GM12878 (cell line): ENCODE measurements at regions not wholly inside any gene's neighbourhood (a gene's known extent, or its start where the extent isn't known, plus 50 kb on each side); places are given as distances from the start of the nearest gene placed in this dataset.

Source experiments
- ATAC-seq: fragments of 200-7000 bp; cut with Tn5 transposase; 3 replicates; pipeline ENCODE4 v1.9.1; 2020; ENCODE audit warnings: mild to moderate bottlenecking, moderate library complexity
- BruUV-seq: library from RNA; stranded (reverse); fragments of 400-500 nt; replicated peaks from 2 replicates; lab custom pipeline; 2021; lab: Mats Ljungman, UMichigan
- CTCF ChIA-PET: fragments of 300-600 bp; sonication (Branson Sonifier 250); formaldehyde crosslinking; extraction: SDS; loops from one replicate; lab custom pipeline; 2021; ENCODE audit warnings: inconsistent platforms; lab: Yijun Ruan, JAX
- POLR2A ChIA-PET: fragments of 350-600 bp; formaldehyde crosslinking; extraction: SDS; loops from one replicate; lab custom pipeline; 2021; ENCODE audit warnings: inconsistent platforms; lab: Charles Lee
- RAD21 ChIA-PET: fragments of 300-600 bp; sonication (Branson Sonifier 250); formaldehyde crosslinking; loops from one replicate; lab custom pipeline; 2023; ENCODE audit warnings: antibody characterized with exemption; ENCODE audit not compliant: unreplicated experiment; lab: Charles Lee
- SMC1A ChIA-PET: fragments of 300-600 bp; sonication (Branson Sonifier 250); formaldehyde crosslinking; loops from one replicate; lab custom pipeline; 2023; ENCODE audit not compliant: unreplicated experiment, uncharacterized antibody; lab: Charles Lee
- DNase-seq: peaks from one replicate; pipeline ENCODE4 v3.0.0-alpha.2; 2011; ENCODE audit warnings: low read depth, low spot score
- FAIRE-seq: peaks from 3 replicates; lab custom pipeline; 2011; peaks lifted over from hg19 to GRCh38; lab: Jason Lieb, UNC
- H2AFZ ChIP-seq: 2 replicates; pipeline ENCODE4 v1.6.0; 2011; ENCODE audit warnings: low read depth, low read length, control low read depth; ENCODE audit not compliant: control insufficient read depth
- H3K27ac ChIP-seq: 2 replicates; pipeline ENCODE4 v1.5.1; 2011; ENCODE audit warnings: control low read depth; ENCODE audit not compliant: control insufficient read depth, insufficient read depth
- H3K27me3 ChIP-seq, 2 experiments: replicated peaks in 1 of 2; 2 replicates each; pipeline versions ENCODE4 v1.6.0 to v1.6.1; 2011; ENCODE audit warnings: low read length in 1 of 2; ENCODE audit not compliant: control insufficient read depth in 2 of 2, insufficient read depth in 2 of 2
- H3K36me3 ChIP-seq, 2 experiments: 2 replicates each; pipeline ENCODE4 v1.5.1; 2011; ENCODE audit warnings: low read length in 1 of 2; ENCODE audit not compliant: control insufficient read depth in 2 of 2, insufficient read depth in 2 of 2
- H3K4me1 ChIP-seq: 2 replicates; pipeline ENCODE4 v1.6.1; 2011; ENCODE audit warnings: mild to moderate bottlenecking, low read length, moderate library complexity, mixed read lengths; ENCODE audit not compliant: control insufficient read depth, insufficient read depth
- H3K4me2 ChIP-seq: 2 replicates; pipeline ENCODE4 v1.6.0; 2011; ENCODE audit warnings: control low read depth; ENCODE audit not compliant: control insufficient read depth, insufficient read depth
- H3K4me3 ChIP-seq: fragments of 200-600 bp; sonication (generic); 2 replicates; pipeline ENCODE4 v1.5.1; 2016
- H3K79me2 ChIP-seq: 2 replicates; pipeline ENCODE4 v1.6.0; 2011; ENCODE audit warnings: low read length; ENCODE audit not compliant: control insufficient read depth, insufficient read depth
- H3K9ac ChIP-seq: 2 replicates; pipeline ENCODE4 v1.8.0; 2011; ENCODE audit warnings: low read length, control low read depth, mixed read lengths; ENCODE audit not compliant: control insufficient read depth, insufficient read depth
- H3K9me3 ChIP-seq: replicated peaks from 3 replicates; pipeline ENCODE4 v1.5.1; 2011; ENCODE audit warnings: mild to moderate bottlenecking, low read length; ENCODE audit not compliant: control insufficient read depth, insufficient read depth
- H4K20me1 ChIP-seq: 2 replicates; pipeline ENCODE4 v1.6.0; 2011; ENCODE audit not compliant: control insufficient read depth, insufficient read depth
- ESRRA ChIP-seq: IDR thresholded peaks from 2 replicates; pipeline ENCODE4 v1.6.1; 2012; ENCODE audit warnings: mild to moderate bottlenecking, low read length, improper control_type of control experiment
- FOXM1 ChIP-seq: IDR thresholded peaks from 2 replicates; pipeline ENCODE4 v1.6.1; 2012; ENCODE audit warnings: low read depth, mild to moderate bottlenecking, inconsistent platforms, low read length, moderate library complexity
- KDM1A ChIP-seq: fragments of 200-600 bp; sonication (generic); IDR thresholded peaks from 2 replicates; pipeline ENCODE4 v1.6.1; 2016; ENCODE audit warnings: borderline replicate concordance
- NR2C2 ChIP-seq: IDR thresholded peaks from 2 replicates; pipeline ENCODE4 v1.6.1; 2011; ENCODE audit warnings: borderline replicate concordance, low read depth; ENCODE audit not compliant: control insufficient read depth, insufficient read length
- SP1 ChIP-seq: IDR thresholded peaks from one replicate; pipeline ENCODE4 v1.6.1; 2011; ENCODE audit warnings: low read depth, low read length
- TCF3 ChIP-seq: IDR thresholded peaks from 2 replicates; pipeline ENCODE4 v1.6.1; 2012; ENCODE audit warnings: low read depth, mild to moderate bottlenecking, low read length, borderline replicate concordance; ENCODE audit not compliant: insufficient read depth
- ZNF217 ChIP-seq: fragments of 450-650 bp; IDR thresholded peaks from 2 replicates; pipeline ENCODE4 v1.6.1; 2017; ENCODE audit warnings: antibody characterized with exemption, mild to moderate bottlenecking
- ZNF274 ChIP-seq: IDR thresholded peaks from one replicate; pipeline ENCODE4 v1.8.0; 2011; ENCODE audit not compliant: insufficient read length, insufficient read depth
- WGBS: methylation state at CpG from one replicate; pipeline ENCODE4 v1.1.6; 2016; ENCODE audit warnings: low lambda C conversion rate; ENCODE audit not compliant: insufficient replicate concordance, insufficient coverage; ENCODE audit errors: missing lambda C conversion rate; 5-methylcytosine and 5-hydroxymethylcytosine counted together
- in situ Hi-C: fragments of 300-500 bp; cut with MboI; formaldehyde crosslinking; loops from 9 replicates; pipeline ENCODE4 v1.14.3; 2018; ENCODE audit warnings: mixed read lengths
- intact Hi-C: fragments of 100-400 bp; cut with micrococcal nuclease; formaldehyde crosslinking; loops from one replicate; pipeline ENCODE4 v1.14.2; 2022; ENCODE audit not compliant: unreplicated experiment
- TF ChIP-seq, protein P1 (sequence below): IDR thresholded peaks from 2 replicates; pipeline ENCODE4 v1.6.1; 2011; ENCODE audit warnings: low read depth, mild to moderate bottlenecking, low read length, moderate library complexity, borderline replicate concordance; ENCODE audit errors: extremely low read depth
- TF ChIP-seq, protein P2 (sequence below): fragments of 450-650 bp; IDR thresholded peaks from 2 replicates; pipeline ENCODE4 v1.6.1; 2017; ENCODE audit warnings: mild to moderate bottlenecking, moderate library complexity
- TF ChIP-seq, protein P3 (sequence below): fragments of 450-650 bp; IDR thresholded peaks from 2 replicates; pipeline ENCODE4 v1.6.1; 2017; ENCODE audit warnings: mild to moderate bottlenecking

DNA sequence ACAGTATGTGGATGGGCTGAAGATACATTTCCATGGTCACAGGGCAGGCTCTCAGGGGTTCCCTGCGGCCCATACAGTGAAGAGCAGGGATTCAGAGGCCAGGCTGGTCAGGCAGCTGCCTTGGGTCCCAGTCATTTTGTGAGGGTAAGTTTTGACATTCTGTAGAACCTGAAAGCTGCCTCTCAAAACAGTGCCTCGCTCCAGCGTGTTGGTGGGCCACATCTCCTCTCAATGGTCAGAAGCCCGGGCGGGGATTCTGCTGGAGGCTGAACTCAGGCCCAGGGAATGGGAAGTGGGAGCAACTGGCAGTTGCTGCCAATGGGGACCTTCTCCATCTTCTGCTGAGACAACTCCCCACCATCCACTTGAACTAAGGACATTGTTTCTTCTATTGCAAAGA is 190.0 kb downstream of the PTPN20 start:
- TF ChIP-seq NR2C2 (no peak), ESRRA (no peak), FOXM1 (no peak), ZNF274 (no peak), TCF3 (no peak), ZNF217 (no peak), SP1 (no peak), KDM1A (no peak)
- TF ChIP-seq, protein P1, sequence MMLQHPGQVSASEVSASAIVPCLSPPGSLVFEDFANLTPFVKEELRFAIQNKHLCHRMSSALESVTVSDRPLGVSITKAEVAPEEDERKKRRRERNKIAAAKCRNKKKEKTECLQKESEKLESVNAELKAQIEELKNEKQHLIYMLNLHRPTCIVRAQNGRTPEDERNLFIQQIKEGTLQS = no peak
- TF ChIP-seq, protein P2, sequence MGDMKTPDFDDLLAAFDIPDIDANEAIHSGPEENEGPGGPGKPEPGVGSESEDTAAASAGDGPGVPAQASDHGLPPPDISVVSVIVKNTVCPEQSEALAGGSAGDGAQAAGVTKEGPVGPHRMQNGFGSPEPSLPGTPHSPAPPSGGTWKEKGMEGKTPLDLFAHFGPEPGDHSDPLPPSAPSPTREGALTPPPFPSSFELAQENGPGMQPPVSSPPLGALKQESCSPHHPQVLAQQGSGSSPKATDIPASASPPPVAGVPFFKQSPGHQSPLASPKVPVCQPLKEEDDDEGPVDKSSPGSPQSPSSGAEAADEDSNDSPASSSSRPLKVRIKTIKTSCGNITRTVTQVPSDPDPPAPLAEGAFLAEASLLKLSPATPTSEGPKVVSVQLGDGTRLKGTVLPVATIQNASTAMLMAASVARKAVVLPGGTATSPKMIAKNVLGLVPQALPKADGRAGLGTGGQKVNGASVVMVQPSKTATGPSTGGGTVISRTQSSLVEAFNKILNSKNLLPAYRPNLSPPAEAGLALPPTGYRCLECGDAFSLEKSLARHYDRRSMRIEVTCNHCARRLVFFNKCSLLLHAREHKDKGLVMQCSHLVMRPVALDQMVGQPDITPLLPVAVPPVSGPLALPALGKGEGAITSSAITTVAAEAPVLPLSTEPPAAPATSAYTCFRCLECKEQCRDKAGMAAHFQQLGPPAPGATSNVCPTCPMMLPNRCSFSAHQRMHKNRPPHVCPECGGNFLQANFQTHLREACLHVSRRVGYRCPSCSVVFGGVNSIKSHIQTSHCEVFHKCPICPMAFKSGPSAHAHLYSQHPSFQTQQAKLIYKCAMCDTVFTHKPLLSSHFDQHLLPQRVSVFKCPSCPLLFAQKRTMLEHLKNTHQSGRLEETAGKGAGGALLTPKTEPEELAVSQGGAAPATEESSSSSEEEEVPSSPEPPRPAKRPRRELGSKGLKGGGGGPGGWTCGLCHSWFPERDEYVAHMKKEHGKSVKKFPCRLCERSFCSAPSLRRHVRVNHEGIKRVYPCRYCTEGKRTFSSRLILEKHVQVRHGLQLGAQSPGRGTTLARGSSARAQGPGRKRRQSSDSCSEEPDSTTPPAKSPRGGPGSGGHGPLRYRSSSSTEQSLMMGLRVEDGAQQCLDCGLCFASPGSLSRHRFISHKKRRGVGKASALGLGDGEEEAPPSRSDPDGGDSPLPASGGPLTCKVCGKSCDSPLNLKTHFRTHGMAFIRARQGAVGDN = no peak
- TF ChIP-seq, protein P3, sequence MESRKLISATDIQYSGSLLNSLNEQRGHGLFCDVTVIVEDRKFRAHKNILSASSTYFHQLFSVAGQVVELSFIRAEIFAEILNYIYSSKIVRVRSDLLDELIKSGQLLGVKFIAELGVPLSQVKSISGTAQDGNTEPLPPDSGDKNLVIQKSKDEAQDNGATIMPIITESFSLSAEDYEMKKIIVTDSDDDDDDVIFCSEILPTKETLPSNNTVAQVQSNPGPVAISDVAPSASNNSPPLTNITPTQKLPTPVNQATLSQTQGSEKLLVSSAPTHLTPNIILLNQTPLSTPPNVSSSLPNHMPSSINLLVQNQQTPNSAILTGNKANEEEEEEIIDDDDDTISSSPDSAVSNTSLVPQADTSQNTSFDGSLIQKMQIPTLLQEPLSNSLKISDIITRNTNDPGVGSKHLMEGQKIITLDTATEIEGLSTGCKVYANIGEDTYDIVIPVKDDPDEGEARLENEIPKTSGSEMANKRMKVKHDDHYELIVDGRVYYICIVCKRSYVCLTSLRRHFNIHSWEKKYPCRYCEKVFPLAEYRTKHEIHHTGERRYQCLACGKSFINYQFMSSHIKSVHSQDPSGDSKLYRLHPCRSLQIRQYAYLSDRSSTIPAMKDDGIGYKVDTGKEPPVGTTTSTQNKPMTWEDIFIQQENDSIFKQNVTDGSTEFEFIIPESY = no peak

More for the DNA sequence above, 190.0 kb downstream of the PTPN20 start:
- POLR2A ChIA-PET = no interaction called here
- SMC1A ChIA-PET = no interaction called here
- no TSS peak for BruUV-seq
- RAD21 ChIA-PET = no interaction called here
- Histone ChIP-seq H3K36me3 (no peaks in the 10 kb centered on the region), H3K4me3 (no peak overlapping the region), H3K27me3 (no peaks in the 10 kb centered on the region; a peak in 1 of 4 replicates), H4K20me1 (no peaks in the 10 kb centered on the region), H3K4me2 (no peak overlapping the region), H3K9ac (no peak overlapping the region), H3K9me3 (no peaks in the 10 kb centered on the region), H3K4me1 (no peaks in the 10 kb centered on the region), H3K79me2 (no peaks in the 10 kb centered on the region), H3K27ac (no peak overlapping the region), H2AFZ (no peak overlapping the region)
- DNase-seq (no peak), ATAC-seq (no peak), FAIRE-seq (no peak)
- intact Hi-C loops (no loop called here), in situ Hi-C loops (no loop called here)
- CTCF ChIA-PET = no interaction called here
- WGBS = 0% methylated on average over 5 of the region's 5 CpGs
